ENCODE measurements at regions not wholly inside any gene's neighbourhood (a gene's known extent, or its start where the extent isn't known, plus 50 kb on each side); places are given as distances from the start of the nearest gene placed in this dataset.

DNA sequence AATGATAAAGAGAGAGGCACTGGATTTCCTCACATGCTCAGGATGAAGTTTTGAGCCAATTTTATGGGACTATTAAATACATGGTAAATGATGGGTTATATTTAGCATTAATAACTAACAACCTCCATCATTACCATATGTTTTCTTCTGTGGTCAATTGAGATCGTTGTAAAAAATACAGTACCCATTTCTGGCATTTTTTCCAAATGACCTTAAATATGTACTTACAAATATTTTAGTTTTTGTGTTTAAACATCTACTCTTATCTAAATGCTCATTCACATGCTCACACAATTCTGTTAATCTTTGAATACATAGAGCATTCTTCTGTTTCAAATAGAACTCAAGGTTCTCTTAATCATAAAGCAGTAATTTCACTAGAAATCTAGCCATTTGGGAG lies 330.0 kb upstream of the BRINP3 start:
- no peak overlapping the region for H2AFZ ChIP-seq (ENCODE audit: low read length)
- no peak for FAIRE-seq
- DNase-seq (ENCODE audit: low spot score) = no peak
- TF ChIP-seq, protein P1, sequence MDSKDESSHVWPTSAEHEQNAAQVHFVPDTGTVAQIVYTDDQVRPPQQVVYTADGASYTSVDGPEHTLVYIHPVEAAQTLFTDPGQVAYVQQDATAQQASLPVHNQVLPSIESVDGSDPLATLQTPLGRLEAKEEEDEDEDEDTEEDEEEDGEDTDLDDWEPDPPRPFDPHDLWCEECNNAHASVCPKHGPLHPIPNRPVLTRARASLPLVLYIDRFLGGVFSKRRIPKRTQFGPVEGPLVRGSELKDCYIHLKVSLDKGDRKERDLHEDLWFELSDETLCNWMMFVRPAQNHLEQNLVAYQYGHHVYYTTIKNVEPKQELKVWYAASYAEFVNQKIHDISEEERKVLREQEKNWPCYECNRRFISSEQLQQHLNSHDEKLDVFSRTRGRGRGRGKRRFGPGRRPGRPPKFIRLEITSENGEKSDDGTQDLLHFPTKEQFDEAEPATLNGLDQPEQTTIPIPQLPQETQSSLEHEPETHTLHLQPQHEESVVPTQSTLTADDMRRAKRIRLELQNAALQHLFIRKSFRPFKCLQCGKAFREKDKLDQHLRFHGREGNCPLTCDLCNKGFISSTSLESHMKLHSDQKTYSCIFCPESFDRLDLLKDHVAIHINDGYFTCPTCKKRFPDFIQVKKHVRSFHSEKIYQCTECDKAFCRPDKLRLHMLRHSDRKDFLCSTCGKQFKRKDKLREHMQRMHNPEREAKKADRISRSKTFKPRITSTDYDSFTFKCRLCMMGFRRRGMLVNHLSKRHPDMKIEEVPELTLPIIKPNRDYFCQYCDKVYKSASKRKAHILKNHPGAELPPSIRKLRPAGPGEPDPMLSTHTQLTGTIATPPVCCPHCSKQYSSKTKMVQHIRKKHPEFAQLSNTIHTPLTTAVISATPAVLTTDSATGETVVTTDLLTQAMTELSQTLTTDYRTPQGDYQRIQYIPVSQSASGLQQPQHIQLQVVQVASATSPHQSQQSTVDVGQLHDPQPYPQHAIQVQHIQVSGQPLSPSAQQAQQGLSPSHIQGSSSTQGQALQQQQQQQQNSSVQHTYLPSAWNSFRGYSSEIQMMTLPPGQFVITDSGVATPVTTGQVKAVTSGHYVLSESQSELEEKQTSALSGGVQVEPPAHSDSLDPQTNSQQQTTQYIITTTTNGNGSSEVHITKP (CRISPR knock-in tag; IDR thresholded peaks at IDR 0.05; ENCODE audit: low read depth) = no peak
- TF ChIP-seq ZNF205 (CRISPR knock-in tag; IDR thresholded peaks at IDR 0.05) = no peak
- no peak for TF ChIP-seq ZNF414 (CRISPR knock-in tag; IDR thresholded peaks at IDR 0.05)
- TF ChIP-seq TCF12 (IDR thresholded peaks at IDR 0.05) = no peak
- no peak for TF ChIP-seq TCF12 (CRISPR knock-in tag; IDR thresholded peaks at IDR 0.05)
- no peak for TF ChIP-seq ZNF605 (CRISPR knock-in tag; IDR thresholded peaks at IDR 0.05)
- no peak for TF ChIP-seq NPAS2 (CRISPR knock-in tag; IDR thresholded peaks at IDR 0.05; ENCODE audit: borderline replicate concordance)
- TF ChIP-seq NBN (conservative IDR thresholded peaks at IDR 0.05) = no peak
- no peak for TF ChIP-seq ZNF598 (CRISPR knock-in tag; IDR thresholded peaks at IDR 0.05; ENCODE audit: borderline replicate concordance)
- no TSS peak for BruUV-seq (replicated peaks)
- POLR2A ChIA-PET = no interaction called here
- no peak for ATAC-seq
- H4K20me1 ChIP-seq (ENCODE audit: insufficient read depth, low read length) = no peaks in the 10 kb centered on the region
- 0% methylated on average over 1 of the region's 1 CpG for WGBS (ENCODE audit: low lambda C conversion rate)
- no peaks in the 10 kb centered on the region for H3K4me1 ChIP-seq (ENCODE audit: insufficient read depth, low read length)
- no peaks in the 10 kb centered on the region for H3K36me3 ChIP-seq (replicated peaks in 1 of 2; ENCODE audit: control insufficient read depth in 1 of 2, insufficient read depth in 2 of 2, low read length in 2 of 2)
- H3K27ac ChIP-seq (ENCODE audit: extremely low read length, insufficient read depth, low read length) = no peak overlapping the region
- no peaks in the 10 kb centered on the region for H3K79me2 ChIP-seq (ENCODE audit: insufficient read depth, low read length)
- no peak overlapping the region for H3K4me2 ChIP-seq (ENCODE audit: low read depth, low read length)
- no peak overlapping the region for H3K9ac ChIP-seq (ENCODE audit: insufficient read depth, low read depth, low read length)
- no peak overlapping the region for H3K4me3 ChIP-seq (replicated peaks in 1 of 3; ENCODE audit: insufficient read depth in 1 of 3, low read depth in 2 of 3, low read length in 3 of 3)
- intact Hi-C loops (cut with micrococcal nuclease; ENCODE audit: unreplicated experiment) = no loop called here
- no peaks in the 10 kb centered on the region for H3K9me3 ChIP-seq (ENCODE audit: low read length)
- CTCF ChIA-PET (ENCODE audit: low intra/inter-chr PET ratio, low total read pairs) = no interaction called here
- in situ Hi-C loops (cut with HindIII; ENCODE audit: extremely low pct_ligation_motif_present, low pct_unique_long_range_greater_than_20kb) = no loop called here
- H3K27me3 ChIP-seq (ENCODE audit: control insufficient read depth in 1 of 2, insufficient read depth in 2 of 2, low read length in 2 of 2) = no peaks in the 10 kb centered on the region

Measured in HepG2 (cell line).